ENCODE measurements at regions not wholly inside any gene's neighbourhood (a gene's known extent, or its start where the extent isn't known, plus 50 kb on each side); places are given as distances from the start of the nearest gene placed in this dataset.
A peak's percentile ranks its signal among the peaks of the same experiment; 100 is the strongest.

GRCh38 chr4:18401868-18402267, 380.3 kb upstream of the LCORL start:
- no peak for FAIRE-seq

- no peak for FAIRE-seq
Observed at GRCh38 chr4:18401425-18401824, 379.9 kb upstream of the LCORL start.

GRCh38 chr4:18398661-18399060, 377.1 kb upstream of the LCORL start:
- no peak for FAIRE-seq

- no peak for FAIRE-seq
Observed at GRCh38 chr4:18397681-18398390, 376.3 kb upstream of the LCORL start.

GRCh38 chr4:18394656-18395055, 373.1 kb upstream of the LCORL start:
- no peak for FAIRE-seq

GRCh38 chr4:18391354-18391728, 369.8 kb upstream of the LCORL start:
- no peak for FAIRE-seq

GRCh38 chr4:18390655-18391353, 369.2 kb upstream of the LCORL start:
- no peak for FAIRE-seq

GRCh38 chr4:18389115-18389514, 367.6 kb upstream of the LCORL start:
- no peak for FAIRE-seq

- FAIRE-seq, result no peak
Observed at GRCh38 chr4:18388039-18388438, 366.5 kb upstream of the LCORL start.

GRCh38 chr4:18381186-18381585, 359.6 kb upstream of the LCORL start:
- no peak for FAIRE-seq

GRCh38 chr4:18369561-18369960, 348.0 kb upstream of the LCORL start:
- FAIRE-seq, result peak; percentile 78

GRCh38 chr4:18366892-18367291, 345.3 kb upstream of the LCORL start:
- peak; percentile 3 for FAIRE-seq

- no peak for FAIRE-seq
Observed at GRCh38 chr4:18366136-18366535, 344.6 kb upstream of the LCORL start.

GRCh38 chr4:18343581-18343980, 322.0 kb upstream of the LCORL start:
- FAIRE-seq, result no peak

GRCh38 chr4:18342847-18343246, 321.3 kb upstream of the LCORL start:
- FAIRE-seq, result no peak

- FAIRE-seq, result no peak
Observed at GRCh38 chr4:18321956-18322530, 300.5 kb upstream of the LCORL start.

GRCh38 chr4:18319431-18319830, 297.9 kb upstream of the LCORL start:
- no peak for FAIRE-seq

GRCh38 chr4:18318682-18319388, 297.3 kb upstream of the LCORL start:
- no peak for FAIRE-seq

GRCh38 chr4:18314731-18315130, 293.2 kb upstream of the LCORL start:
- no peak for FAIRE-seq

GRCh38 chr4:18297684-18298083, 276.1 kb upstream of the LCORL start:
- FAIRE-seq, result no peak

GRCh38 chr4:18296411-18296810, 274.9 kb upstream of the LCORL start:
- no peak for FAIRE-seq

- no peak for FAIRE-seq
Observed at GRCh38 chr4:18294846-18295245, 273.3 kb upstream of the LCORL start.

GRCh38 chr4:18294021-18294420, 272.5 kb upstream of the LCORL start:
- FAIRE-seq, result no peak

GRCh38 chr4:18292411-18292810, 270.9 kb upstream of the LCORL start:
- FAIRE-seq, result no peak

All from A204.1 (cell line).